ENCODE measurements at regions not wholly inside any gene's neighbourhood (a gene's known extent, or its start where the extent isn't known, plus 50 kb on each side); places are given as distances from the start of the nearest gene placed in this dataset.

- TF ChIP-seq EZH2phosphoT487 (IDR thresholded peaks at IDR 0.05; ENCODE audit: borderline replicate concordance, low read length) (no peak), CTCF (IDR thresholded peaks at IDR 0.05; ENCODE audit: low read depth, low read length, poor library complexity, severe bottlenecking) (no peak)
Observed at GRCh38 chr9:134216961-134217360, 52.6 kb upstream of the RNU6ATAC start.

All from DOHH2 (cell line).